H1 (cell line): ENCODE measurements at regions not wholly inside any gene's neighbourhood (a gene's known extent, or its start where the extent isn't known, plus 50 kb on each side); places are given as distances from the start of the nearest gene placed in this dataset.

Experiments
- CTCF ChIA-PET: fragments of 300-600 bp; sonication (Branson Sonifier 250); formaldehyde crosslinking; loops from one replicate; lab custom pipeline; 2021; ENCODE audit not compliant: partially characterized antibody; lab: Charles Lee
- POLR2A ChIA-PET: fragments of 300-600 bp; sonication (Branson Sonifier 250); formaldehyde crosslinking; loops from one replicate; lab custom pipeline; 2021; ENCODE audit warnings: inconsistent platforms; ENCODE audit not compliant: partially characterized antibody; lab: Charles Lee
- DNase-seq, 2 experiments: peaks; one replicate each; pipeline versions ENCODE4 v3.0.0 to v3.0.0-alpha.2; 2010 to 2022; ENCODE audit warnings: low spot score in 2 of 2, low read depth in 1 of 2, mixed read lengths in 1 of 2
- FAIRE-seq: peaks from 2 replicates; lab custom pipeline; 2011; peaks lifted over from hg19 to GRCh38; lab: Jason Lieb, UNC
- H2AFZ ChIP-seq: 2 replicates; pipeline ENCODE4 v1.8.1; 2012; ENCODE audit warnings: low read length, inconsistent platforms
- H2AK5ac ChIP-seq: 2 replicates; pipeline ENCODE4 v1.6.1; 2013; ENCODE audit warnings: low read depth, low read length
- H2BK120ac ChIP-seq: replicated peaks from 2 replicates; pipeline ENCODE3; 2013; ENCODE audit warnings: low read depth, low read length, inconsistent platforms
- H2BK12ac ChIP-seq: 2 replicates; pipeline ENCODE4 v1.6.1; 2013; ENCODE audit warnings: low read depth, low read length
- H2BK15ac ChIP-seq: 2 replicates; pipeline ENCODE4 v1.6.1; 2013; ENCODE audit warnings: low read length
- H2BK20ac ChIP-seq: 2 replicates; pipeline ENCODE4 v1.6.1; 2013; ENCODE audit warnings: low read length
- H2BK5ac ChIP-seq: 2 replicates; pipeline ENCODE4 v1.6.1; 2013; ENCODE audit warnings: low read depth, low read length
- H3K14ac ChIP-seq: 2 replicates; pipeline ENCODE4 v1.6.1; 2013; ENCODE audit warnings: inconsistent platforms; ENCODE audit not compliant: insufficient read length
- H3K18ac ChIP-seq: 2 replicates; pipeline ENCODE4 v1.6.1; 2013; ENCODE audit warnings: low read length; ENCODE audit errors: extremely low read depth
- H3K23ac ChIP-seq: 2 replicates; pipeline ENCODE4 v1.6.1; 2013; ENCODE audit warnings: inconsistent platforms; ENCODE audit not compliant: insufficient read length
- H3K23me2 ChIP-seq: 2 replicates; pipeline ENCODE4 v1.6.1; 2013; ENCODE audit warnings: low read depth, low read length
- H3K27ac ChIP-seq: 2 replicates; pipeline ENCODE4 v1.6.1; 2011; ENCODE audit warnings: low read depth, low read length, inconsistent platforms
- H3K27me3 ChIP-seq, 4 experiments: replicated peaks in 1 of 4; 1 replicate in 1 of 4; 2 replicates in 3 of 4; pipeline versions ENCODE4 v1.6.1 to v1.8.1; 2011 to 2013; ENCODE audit warnings: low read length in 3 of 4, mild to moderate bottlenecking in 3 of 4, inconsistent platforms in 2 of 4, mixed read lengths in 2 of 4, moderate library complexity in 1 of 4; ENCODE audit not compliant: control insufficient read depth in 3 of 4, insufficient read depth in 3 of 4; ENCODE audit errors: extremely low read depth in 1 of 4
- H3K36me3 ChIP-seq, 4 experiments: 2 replicates each; pipeline versions ENCODE4 v1.6.1 to v1.8.1; 2011 to 2013; ENCODE audit warnings: mild to moderate bottlenecking in 4 of 4, low read length in 3 of 4, moderate library complexity in 2 of 4, control low read depth in 1 of 4, inconsistent platforms in 1 of 4; ENCODE audit not compliant: insufficient read depth in 4 of 4, control insufficient read depth in 2 of 4
- H3K4ac ChIP-seq: replicated peaks from 2 replicates; pipeline ENCODE3; 2013; ENCODE audit warnings: low read length, low read depth, mixed read lengths, inconsistent platforms; ENCODE audit not compliant: insufficient read length
- H3K4me1 ChIP-seq, 4 experiments: replicated peaks in 1 of 4; 1 replicate in 1 of 4; 2 replicates in 3 of 4; pipeline versions ENCODE4 v1.6.1 to v1.8.1; 2011 to 2013; ENCODE audit warnings: low read length in 3 of 4, inconsistent platforms in 2 of 4, mixed read lengths in 1 of 4; ENCODE audit not compliant: insufficient read depth in 4 of 4, control insufficient read depth in 3 of 4
- H3K4me2 ChIP-seq, 2 experiments: 2 replicates each; pipeline versions ENCODE4 v1.6.1 to v1.8.1; 2011 to 2013; ENCODE audit warnings: low read depth in 2 of 2, low read length in 2 of 2, control low read depth in 1 of 2, inconsistent platforms in 1 of 2, mild to moderate bottlenecking in 1 of 2; ENCODE audit not compliant: insufficient read depth in 1 of 2
- H3K4me3 ChIP-seq, 4 experiments: fragments of 200-600, 300-600 bp in 1 of 4; sonication (generic), shearing (Covaris generic), sonication (Bioruptor Twin) in 1 of 4; 2 replicates each; pipeline versions ENCODE4 v1.5.1 to v1.8.1; 2011 to 2016; ENCODE audit warnings: low read length in 4 of 4, low read depth in 3 of 4, control low read depth in 2 of 4, inconsistent platforms in 2 of 4, mild to moderate bottlenecking in 2 of 4, mixed read lengths in 1 of 4, moderate library complexity in 1 of 4; ENCODE audit not compliant: insufficient read depth in 2 of 4; ENCODE audit errors: extremely low read depth in 1 of 4
- H3K56ac ChIP-seq: replicated peaks from 2 replicates; pipeline ENCODE3; 2013; ENCODE audit warnings: low read depth, mild to moderate bottlenecking, mixed read lengths, low read length, inconsistent platforms; ENCODE audit not compliant: insufficient read length
- H3K79me1 ChIP-seq: 2 replicates; pipeline ENCODE4 v1.6.1; 2013; ENCODE audit warnings: low read depth, low read length, control low read depth
- H3K79me2 ChIP-seq, 2 experiments: 2 replicates each; pipeline versions ENCODE4 v1.6.1 to v1.8.1; 2012 to 2013; ENCODE audit warnings: low read length in 2 of 2, mild to moderate bottlenecking in 2 of 2, inconsistent platforms in 1 of 2; ENCODE audit not compliant: insufficient read depth in 2 of 2, control insufficient read depth in 1 of 2
- H3K9ac ChIP-seq, 4 experiments: replicated peaks in 1 of 4; 1 replicate in 1 of 4; 2 replicates in 3 of 4; pipeline versions ENCODE4 v1.6.1 to v1.8.1; 2011 to 2013; ENCODE audit warnings: low read depth in 3 of 4, low read length in 3 of 4, control low read depth in 2 of 4, mild to moderate bottlenecking in 2 of 4, moderate library complexity in 2 of 4, inconsistent platforms in 1 of 4; ENCODE audit errors: extremely low read depth in 1 of 4
- H3K9me3 ChIP-seq, 2 experiments: 2 replicates each; pipeline versions ENCODE4 v1.6.1 to v1.8.1; 2012 to 2013; ENCODE audit warnings: mild to moderate bottlenecking in 2 of 2, moderate library complexity in 2 of 2, control low read depth in 1 of 2, inconsistent platforms in 1 of 2, low read depth in 1 of 2, low read length in 1 of 2, mixed read lengths in 1 of 2; ENCODE audit not compliant: insufficient read depth in 2 of 2
- H4K20me1 ChIP-seq, 2 experiments: replicated peaks in 1 of 2; 2 replicates each; pipeline versions ENCODE3 to v1.8.1; 2011 to 2013; ENCODE audit warnings: inconsistent platforms in 2 of 2, low read length in 2 of 2, mild to moderate bottlenecking in 1 of 2; ENCODE audit not compliant: insufficient read depth in 2 of 2, control insufficient read depth in 1 of 2
- H4K5ac ChIP-seq: 2 replicates; pipeline ENCODE4 v1.6.1; 2013; ENCODE audit warnings: low read length, low read depth, mixed read lengths, inconsistent platforms; ENCODE audit not compliant: insufficient read length
- H4K8ac ChIP-seq: 2 replicates; pipeline ENCODE4 v1.8.0; 2013; ENCODE audit warnings: mild to moderate bottlenecking, moderate library complexity, low read length, inconsistent platforms; ENCODE audit not compliant: insufficient read depth; ENCODE audit errors: extremely low read depth
- H4K91ac ChIP-seq: replicated peaks from 2 replicates; pipeline ENCODE3; 2013; ENCODE audit warnings: low read length, mixed read lengths, inconsistent platforms; ENCODE audit not compliant: insufficient read length
- CEBPB ChIP-seq: IDR thresholded peaks from 2 replicates; pipeline ENCODE4 v1.6.1; 2012; ENCODE audit warnings: low read depth, low read length
- CREB1 ChIP-seq: IDR thresholded peaks from 2 replicates; pipeline ENCODE4 v1.6.1; 2012; ENCODE audit warnings: inconsistent platforms
- KDM4A ChIP-seq: IDR thresholded peaks from one replicate; pipeline ENCODE4 v1.7.1; 2012; ENCODE audit warnings: low read depth, mild to moderate bottlenecking, moderate library complexity, low read length, inconsistent platforms; ENCODE audit not compliant: severe bottlenecking
- POLR2AphosphoS5 ChIP-seq: IDR thresholded peaks from 2 replicates; pipeline ENCODE4 v1.6.1; 2011; ENCODE audit warnings: low read depth, low read length
- WGBS, 2 experiments: shearing (Covaris generic) in 1 of 2; methylation state at CpG; one replicate each; pipeline versions ENCODE4 v1.1.6 to v1.1.7; 2013 to 2015; ENCODE audit warnings: low lambda C conversion rate in 2 of 2, mixed read lengths in 2 of 2, inconsistent platforms in 1 of 2, low coverage in 1 of 2, missing lambda C conversion rate in 1 of 2; ENCODE audit not compliant: insufficient replicate concordance in 2 of 2, insufficient coverage in 1 of 2, insufficient read length in 1 of 2; ENCODE audit errors: extremely low coverage in 1 of 2, missing lambda C conversion rate in 1 of 2; 5-methylcytosine and 5-hydroxymethylcytosine counted together

DNA sequence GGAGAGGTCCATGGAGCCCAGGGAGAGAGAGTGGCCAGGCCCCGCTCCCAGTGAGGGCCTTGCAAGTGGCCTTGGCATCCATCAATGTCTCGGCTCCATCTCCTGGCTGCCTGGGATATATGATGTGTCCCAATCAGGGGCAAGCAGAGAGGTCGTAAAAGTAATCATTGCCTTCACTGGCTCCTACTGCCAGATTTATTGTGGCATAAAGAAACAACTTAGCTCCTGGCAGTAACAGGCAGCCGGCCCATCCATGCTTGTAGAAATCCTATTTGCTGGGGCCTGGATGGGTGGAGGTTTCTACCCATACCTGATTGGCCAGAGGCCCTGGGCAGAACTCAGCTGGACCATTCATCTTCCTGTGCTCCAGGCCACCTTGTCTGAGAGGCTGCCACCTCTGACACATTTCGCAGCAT is 272.6 kb downstream of the MATN1 start:
- DNase-seq: peak in 1 of 2 experiments; percentile 22
- H3K79me2 ChIP-seq: no peaks in the 10 kb centered on the region
- TF ChIP-seq CREB1: no peak
- TF ChIP-seq CEBPB: no peak
- TF ChIP-seq KDM4A: no peak
- TF ChIP-seq POLR2AphosphoS5: no peak

More for the DNA sequence above, 272.6 kb downstream of the MATN1 start:
- Histone ChIP-seq H4K5ac (no peak overlapping the region), H4K91ac (no peak overlapping the region), H3K4ac (no peak overlapping the region), H3K4me1 (no peaks in the 10 kb centered on the region; a peak in 1 of 7 replicates), H3K23me2 (no peaks in the 10 kb centered on the region), H3K23ac (no peak overlapping the region), H4K20me1 (no peaks in the 10 kb centered on the region), H2BK20ac (no peak overlapping the region), H3K4me2 (no peak overlapping the region), H3K9ac (no peak overlapping the region), H2BK15ac (no peak overlapping the region), H2BK12ac (no peak overlapping the region), H4K8ac (no peak overlapping the region), H2BK5ac (no peak overlapping the region), H3K18ac (no peak overlapping the region), H2BK120ac (no peak overlapping the region), H3K4me3 (no peak overlapping the region), H3K27me3 (no peaks in the 10 kb centered on the region), H3K56ac (no peak overlapping the region), H3K27ac (no peak overlapping the region), H3K79me1 (no peaks in the 10 kb centered on the region), H2AK5ac (no peak overlapping the region), H3K36me3 (no peaks in the 10 kb centered on the region), H3K14ac (no peak overlapping the region), H3K9me3 (no peaks in the 10 kb centered on the region), H2AFZ (no peak overlapping the region)
- WGBS, 2 experiments: 100% methylated on average over 4 of the region's 5 CpGs; no CpG with 5 or more reads in 1 of the 2 experiments
- FAIRE-seq: no peak
- POLR2A ChIA-PET: no interaction called here
- CTCF ChIA-PET: interaction anchor here (0.8 to 1.7 kb wide), 4 partner anchors 12 to 209 kb away, joined by 3 to 7 read pairs (median 4); no protein-coding TSS in a partner anchor
